Kidney (tissue), 13 donors: ENCODE measurements at regions not wholly inside any gene's neighbourhood (a gene's known extent, or its start where the extent isn't known, plus 50 kb on each side); places are given as distances from the start of the nearest gene placed in this dataset.
A peak's percentile ranks its signal among the peaks of the same experiment; 100 is the strongest.

ENCODE experiments used
- DNase-seq, 5 donors: peaks; one replicate each; pipeline ENCODE4 v3.0.0-alpha.2; 2013 to 2020
- FAIRE-seq: peaks from 2 replicates; lab custom pipeline; 2012; peaks lifted over from hg19 to GRCh38; lab: Jason Lieb, UNC
- H3K27ac ChIP-seq, 2 donors: one replicate each; pipeline ENCODE4 v1.7.0; 2013; ENCODE audit warnings: low read depth in 2 of 2, low read length in 2 of 2, inconsistent platforms in 1 of 2
- H3K27me3 ChIP-seq: one replicate; pipeline ENCODE4 v1.7.1; 2013; ENCODE audit warnings: low read length, inconsistent platforms; ENCODE audit not compliant: control insufficient read depth, insufficient read depth
- H3K36me3 ChIP-seq, 3 donors: one replicate each; pipeline versions ENCODE4 v1.7.0 to v1.7.1; 2013; ENCODE audit warnings: low read length in 3 of 3, control low read depth in 1 of 3, inconsistent platforms in 1 of 3; ENCODE audit not compliant: insufficient read depth in 3 of 3, control insufficient read depth in 2 of 3
- H3K4me1 ChIP-seq, 3 donors: one replicate each; pipeline versions ENCODE4 v1.7.0 to v1.7.1; 2013; ENCODE audit warnings: low read length in 3 of 3, inconsistent platforms in 1 of 3, low read depth in 1 of 3; ENCODE audit not compliant: control insufficient read depth in 2 of 3, insufficient read depth in 2 of 3
- H3K4me3 ChIP-seq, 3 donors: one replicate each; pipeline versions ENCODE4 v1.7.0 to v1.8.1; 2013; ENCODE audit warnings: low read length in 3 of 3, control low read depth in 1 of 3, inconsistent platforms in 1 of 3
- H3K9ac ChIP-seq, 3 donors: one replicate each; pipeline versions ENCODE4 v1.7.0 to v1.7.1; 2013; ENCODE audit warnings: low read length in 3 of 3, control low read depth in 1 of 3, inconsistent platforms in 1 of 3
- H3K9me3 ChIP-seq, 3 donors: one replicate each; pipeline versions ENCODE4 v1.7.0 to v1.7.1; 2013; ENCODE audit warnings: low read length in 3 of 3, control low read depth in 1 of 3, inconsistent platforms in 1 of 3; ENCODE audit not compliant: control insufficient read depth in 2 of 3, insufficient read depth in 1 of 3
- intact Hi-C: fragments of 100-400 bp; cut with DNase I; formaldehyde crosslinking; loops from one replicate; pipeline ENCODE4 v1.11.1; 2022
- TF ChIP-seq, protein P1 (sequence below): IDR thresholded peaks from 3 replicates; pipeline ENCODE4 v1.5.1; 2012; ENCODE audit warnings: mild to moderate bottlenecking, moderate library complexity, borderline replicate concordance; ENCODE audit not compliant: insufficient read depth; ENCODE audit errors: extremely low read depth
- donor health status: control.
- donor health status: control.
- donor health status: control.
- donor health status: control.
- donor health status: control.
- donor health status: DM: yes; HTN: yes; CAD: no.
- donor health status: Normal renal cell carcinoma (clear cell type).

DNA sequence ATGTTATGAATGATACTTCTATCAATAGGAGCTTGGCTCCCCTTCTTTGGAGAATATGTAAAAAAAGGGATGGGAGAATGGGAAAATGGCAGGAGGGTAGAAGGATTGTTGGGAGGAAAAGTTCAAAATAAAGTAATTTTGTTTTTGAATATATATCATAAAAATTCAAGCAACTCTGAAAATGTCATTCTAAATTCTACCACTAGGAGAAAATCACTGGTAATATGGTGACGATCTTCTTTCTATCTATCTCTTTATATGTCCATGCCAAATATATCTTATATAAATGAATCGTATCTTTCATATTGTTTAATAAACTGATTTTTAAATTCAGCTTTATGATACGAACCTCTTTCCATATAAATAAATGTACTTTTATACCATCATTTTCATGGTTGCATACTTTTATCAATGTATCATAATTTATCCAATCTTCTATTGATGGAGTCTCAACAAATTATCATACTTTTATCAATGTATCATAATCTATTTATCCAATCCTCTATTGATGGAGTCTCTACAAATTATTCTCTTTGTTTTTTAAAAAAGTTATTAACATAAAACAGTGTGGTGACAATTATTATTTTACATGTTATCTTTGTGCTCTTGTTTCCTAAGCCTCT, 73.7 kb upstream of the MARK1 start:
- TF ChIP-seq, protein P1, sequence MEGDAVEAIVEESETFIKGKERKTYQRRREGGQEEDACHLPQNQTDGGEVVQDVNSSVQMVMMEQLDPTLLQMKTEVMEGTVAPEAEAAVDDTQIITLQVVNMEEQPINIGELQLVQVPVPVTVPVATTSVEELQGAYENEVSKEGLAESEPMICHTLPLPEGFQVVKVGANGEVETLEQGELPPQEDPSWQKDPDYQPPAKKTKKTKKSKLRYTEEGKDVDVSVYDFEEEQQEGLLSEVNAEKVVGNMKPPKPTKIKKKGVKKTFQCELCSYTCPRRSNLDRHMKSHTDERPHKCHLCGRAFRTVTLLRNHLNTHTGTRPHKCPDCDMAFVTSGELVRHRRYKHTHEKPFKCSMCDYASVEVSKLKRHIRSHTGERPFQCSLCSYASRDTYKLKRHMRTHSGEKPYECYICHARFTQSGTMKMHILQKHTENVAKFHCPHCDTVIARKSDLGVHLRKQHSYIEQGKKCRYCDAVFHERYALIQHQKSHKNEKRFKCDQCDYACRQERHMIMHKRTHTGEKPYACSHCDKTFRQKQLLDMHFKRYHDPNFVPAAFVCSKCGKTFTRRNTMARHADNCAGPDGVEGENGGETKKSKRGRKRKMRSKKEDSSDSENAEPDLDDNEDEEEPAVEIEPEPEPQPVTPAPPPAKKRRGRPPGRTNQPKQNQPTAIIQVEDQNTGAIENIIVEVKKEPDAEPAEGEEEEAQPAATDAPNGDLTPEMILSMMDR = no peak

DNA sequence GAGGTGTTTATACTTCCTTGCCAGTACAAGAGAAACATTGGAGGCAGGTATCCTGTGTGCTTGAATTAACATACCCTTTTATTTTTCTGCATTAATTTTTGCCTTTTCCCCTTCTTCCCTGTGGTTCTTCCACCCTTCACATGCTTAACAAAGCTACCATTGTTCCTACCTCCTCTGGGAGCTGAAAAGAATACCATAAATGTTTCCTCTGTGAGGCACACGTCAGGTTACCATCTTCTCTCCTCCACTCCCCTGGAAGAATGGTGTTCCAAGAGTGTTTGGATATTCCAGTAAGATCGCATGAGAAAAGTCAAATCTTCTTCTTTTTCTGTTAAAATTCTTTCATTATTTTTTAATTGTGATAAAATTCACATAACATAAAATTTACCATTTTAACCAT, 74.6 kb upstream of the MARK1 start:
- intact Hi-C loops = no loop called here

More for the DNA sequence above, 73.7 kb upstream of the MARK1 start:
- Histone ChIP-seq H3K9me3 (no peaks in the 10 kb centered on the region), H3K4me3 (no peak overlapping the region), H3K9ac (no peak overlapping the region), H3K27ac (no peak overlapping the region), H3K36me3 (no peaks in the 10 kb centered on the region), H3K27me3 (no peaks in the 10 kb centered on the region), H3K4me1 (no peaks in the 10 kb centered on the region)
- intact Hi-C loops = no loop called here
- FAIRE-seq = peak; percentile 78
- DNase-seq = no peak

DNA sequence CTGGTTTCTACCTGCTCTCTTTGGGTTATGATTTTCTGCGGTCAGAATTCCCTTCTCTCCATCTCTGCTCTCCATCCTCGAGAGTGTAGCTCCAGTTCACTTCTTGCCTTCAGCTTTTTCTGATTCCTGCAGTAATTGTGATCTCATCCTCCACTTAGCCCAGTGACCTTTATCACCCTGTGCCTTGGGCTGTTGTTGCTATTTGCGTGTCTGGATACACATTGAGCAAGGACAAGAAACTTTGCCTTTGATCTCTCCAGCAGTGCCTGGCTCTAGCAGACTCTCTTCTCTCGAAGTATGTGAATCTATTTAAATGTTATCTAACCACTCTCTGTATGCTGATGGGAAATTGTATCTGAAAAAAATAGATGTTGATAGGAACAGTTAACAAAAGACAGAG, 76.4 kb upstream of the MARK1 start:
- peak in 3 of 5 donors; percentile 17 to 30 (median 19) for DNase-seq

More for the DNA sequence above, 74.6 kb upstream of the MARK1 start:
- Histone ChIP-seq H3K36me3 (no peaks in the 10 kb centered on the region), H3K9ac (no peak overlapping the region), H3K9me3 (no peaks in the 10 kb centered on the region), H3K4me3 (no peak overlapping the region), H3K4me1 (no peaks in the 10 kb centered on the region), H3K27ac (no peak overlapping the region), H3K27me3 (no peaks in the 10 kb centered on the region)
- DNase-seq = no peak
- TF ChIP-seq, protein P1 = no peak
- no peak for FAIRE-seq

More for the DNA sequence above, 76.4 kb upstream of the MARK1 start:
- Histone ChIP-seq H3K36me3 (no peaks in the 10 kb centered on the region), H3K27me3 (no peaks in the 10 kb centered on the region), H3K9me3 (no peaks in the 10 kb centered on the region), H3K27ac (no peak overlapping the region), H3K9ac (no peak overlapping the region), H3K4me3 (no peak overlapping the region), H3K4me1 (no peaks in the 10 kb centered on the region)
- FAIRE-seq = no peak
- TF ChIP-seq, protein P1 = no peak
- intact Hi-C loops = no loop called here
